ENCODE measurements at regions not wholly inside any gene's neighbourhood (a gene's known extent, or its start where the extent isn't known, plus 50 kb on each side); places are given as distances from the start of the nearest gene placed in this dataset.
"Not testable (repeated sequence)": the region's sequence is repeated elsewhere in the genome, so short reads cannot be mapped to it uniquely, and the experiment has no call there.

- Histone ChIP-seq H4K20me1 (replicated peaks; ENCODE audit: control insufficient read depth, extremely low read depth, insufficient read depth, low read length) (no peaks in the 10 kb centered on the region), H3K9ac (replicated peaks; ENCODE audit: extremely low read depth, insufficient read depth, low read length) (no peak overlapping the region), H3K27me3 (ENCODE audit: control insufficient read depth in 2 of 2, insufficient read depth in 2 of 2, low read length in 2 of 2) (no peaks in the 10 kb centered on the region), H3K36me3 (ENCODE audit: control insufficient read depth in 2 of 2, extremely low read depth in 1 of 2, insufficient read depth in 2 of 2, low read length in 2 of 2) (no peaks in the 10 kb centered on the region), H3K4me2 (ENCODE audit: insufficient read depth, low read length) (no peak overlapping the region), H3K27ac (ENCODE audit: insufficient read depth, low read depth, low read length) (no peak overlapping the region), H3K4me3 (replicated peaks in 1 of 3; ENCODE audit: insufficient read depth in 1 of 3, low read depth in 1 of 3, low read length in 3 of 3) (no peak overlapping the region), H3K9me3 (replicated peaks; ENCODE audit: control insufficient read depth, insufficient read depth, low read length) (no peaks in the 10 kb centered on the region), H2AFZ (ENCODE audit: low read depth, low read length) (no peak overlapping the region), H3K79me2 (ENCODE audit: control insufficient read depth, insufficient read depth, low read length) (no peaks in the 10 kb centered on the region), H3K4me1 (ENCODE audit: control insufficient read depth, extremely low read depth, insufficient read depth, low read length) (no peaks in the 10 kb centered on the region), H3K9me1 (replicated peaks; ENCODE audit: control insufficient read depth, extremely low read depth, insufficient read depth, low read length) (no peaks in the 10 kb centered on the region)
- POLR2A ChIA-PET: no interaction called here
- BruUV-seq (replicated peaks): no TSS peak
- FAIRE-seq: no peak
- intact Hi-C loops (cut with micrococcal nuclease) (no loop called here), dilution Hi-C loops (cut with MboI; ENCODE audit: extremely low pct_ligation_motif_present, low sequenced_read_pairs) (no loop called here)
- no peak for DNase-seq (ENCODE audit: low read depth, low spot score)
- CTCF ChIA-PET: no interaction called here
- TF ChIP-seq POLR2AphosphoS5 (IDR thresholded peaks at IDR 0.05; ENCODE audit: insufficient read depth, low read depth, low read length) (no peak), FOS (IDR thresholded peaks at IDR 0.05; ENCODE audit: borderline replicate concordance, insufficient read depth, low read length) (no peak), MYC (IDR thresholded peaks at IDR 0.05; ENCODE audit: low read depth, low read length) (no peak), CTCF (IDR thresholded peaks at IDR 0.05; ENCODE audit: extremely low read depth in 1 of 2, insufficient read depth in 1 of 2, low read depth in 1 of 2, low read length in 2 of 2) (no peak), GATA2 (IDR thresholded peaks at IDR 0.05; ENCODE audit: insufficient read depth, insufficient read length, low read depth, low read length) (no peak), MAX (IDR thresholded peaks at IDR 0.05; ENCODE audit: insufficient read depth, insufficient read length) (no peak), EZH2 (IDR thresholded peaks at IDR 0.05; ENCODE audit: borderline replicate concordance, low read depth, low read length, severe bottlenecking) (no peak), JUN (IDR thresholded peaks at IDR 0.05; ENCODE audit: borderline replicate concordance, insufficient read depth, insufficient read length, low read depth) (no peak), POLR2A (IDR thresholded peaks at IDR 0.05; ENCODE audit: low read depth, low read length) (no peak)
Measured at GRCh38 chrX:40224658-40225057, 126.9 kb upstream of the BCOR start.

GRCh38 chrX:40222612-40223011 is 124.9 kb upstream of the BCOR start:
- H3K9me1 ChIP-seq (replicated peaks; ENCODE audit: control insufficient read depth, extremely low read depth, insufficient read depth, low read length); dilution Hi-C loops (cut with MboI; ENCODE audit: extremely low pct_ligation_motif_present, low sequenced_read_pairs); H3K4me3 ChIP-seq (replicated peaks in 1 of 3; ENCODE audit: insufficient read depth in 1 of 3, low read depth in 1 of 3, low read length in 3 of 3); H3K27me3 ChIP-seq (ENCODE audit: control insufficient read depth in 2 of 2, insufficient read depth in 2 of 2, low read length in 2 of 2); DNase-seq (ENCODE audit: low read depth, low spot score); POLR2A ChIA-PET; H2AFZ ChIP-seq (ENCODE audit: low read depth, low read length); H3K79me2 ChIP-seq (ENCODE audit: control insufficient read depth, insufficient read depth, low read length); H3K9ac ChIP-seq (replicated peaks; ENCODE audit: extremely low read depth, insufficient read depth, low read length); FAIRE-seq; H3K4me1 ChIP-seq (ENCODE audit: control insufficient read depth, extremely low read depth, insufficient read depth, low read length); BruUV-seq (replicated peaks); H3K4me2 ChIP-seq (ENCODE audit: insufficient read depth, low read length); H4K20me1 ChIP-seq (replicated peaks; ENCODE audit: control insufficient read depth, extremely low read depth, insufficient read depth, low read length); H3K36me3 ChIP-seq (ENCODE audit: control insufficient read depth in 2 of 2, extremely low read depth in 1 of 2, insufficient read depth in 2 of 2, low read length in 2 of 2); H3K27ac ChIP-seq (ENCODE audit: insufficient read depth, low read depth, low read length); intact Hi-C loops (cut with micrococcal nuclease); H3K9me3 ChIP-seq (replicated peaks; ENCODE audit: control insufficient read depth, insufficient read depth, low read length): not testable (repeated sequence)
- CTCF ChIA-PET: interaction anchor here (0.7 kb wide), 1 partner anchor 408 kb away, joined by 4 read pairs; no protein-coding TSS in a partner anchor

Data from endothelial cell of umbilical vein (primary cell).